ENCODE measurements at regions not wholly inside any gene's neighbourhood (a gene's known extent, or its start where the extent isn't known, plus 50 kb on each side); places are given as distances from the start of the nearest gene placed in this dataset.

DNA sequence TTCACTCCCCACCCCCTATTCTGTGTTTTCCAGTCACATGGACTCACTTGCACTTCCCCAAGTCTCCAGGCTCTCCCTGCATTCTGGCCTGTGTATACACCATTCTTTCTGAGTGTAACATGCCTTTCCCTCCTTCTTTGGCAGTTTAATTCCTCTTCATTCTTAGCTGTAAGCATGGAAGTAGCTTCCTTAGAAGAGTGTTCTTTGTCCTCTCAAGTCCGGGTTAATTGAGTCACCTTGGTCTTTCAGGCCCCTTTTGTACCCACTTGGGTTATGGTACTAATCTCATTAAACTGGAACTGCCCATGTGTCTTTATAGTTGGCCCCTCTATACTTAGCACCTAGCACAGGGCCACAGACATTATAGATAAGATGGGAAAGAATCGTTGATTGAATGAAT, 525.3 kb upstream of the ADGRL4 start:
- Mint-ChIP-seq H3K4me1 (ENCODE audit: low read depth) (no peaks in the 10 kb centered on the region), H3K4me3 (no peak overlapping the region), H3K27ac (no peak overlapping the region), H3K36me3 (ENCODE audit: low read depth) (no peaks in the 10 kb centered on the region), H3K27me3 (ENCODE audit: insufficient read depth) (no peaks in the 10 kb centered on the region), H3K9me3 (no peaks in the 10 kb centered on the region)
- no peak for DNase-seq
- TF ChIP-seq, protein P1, sequence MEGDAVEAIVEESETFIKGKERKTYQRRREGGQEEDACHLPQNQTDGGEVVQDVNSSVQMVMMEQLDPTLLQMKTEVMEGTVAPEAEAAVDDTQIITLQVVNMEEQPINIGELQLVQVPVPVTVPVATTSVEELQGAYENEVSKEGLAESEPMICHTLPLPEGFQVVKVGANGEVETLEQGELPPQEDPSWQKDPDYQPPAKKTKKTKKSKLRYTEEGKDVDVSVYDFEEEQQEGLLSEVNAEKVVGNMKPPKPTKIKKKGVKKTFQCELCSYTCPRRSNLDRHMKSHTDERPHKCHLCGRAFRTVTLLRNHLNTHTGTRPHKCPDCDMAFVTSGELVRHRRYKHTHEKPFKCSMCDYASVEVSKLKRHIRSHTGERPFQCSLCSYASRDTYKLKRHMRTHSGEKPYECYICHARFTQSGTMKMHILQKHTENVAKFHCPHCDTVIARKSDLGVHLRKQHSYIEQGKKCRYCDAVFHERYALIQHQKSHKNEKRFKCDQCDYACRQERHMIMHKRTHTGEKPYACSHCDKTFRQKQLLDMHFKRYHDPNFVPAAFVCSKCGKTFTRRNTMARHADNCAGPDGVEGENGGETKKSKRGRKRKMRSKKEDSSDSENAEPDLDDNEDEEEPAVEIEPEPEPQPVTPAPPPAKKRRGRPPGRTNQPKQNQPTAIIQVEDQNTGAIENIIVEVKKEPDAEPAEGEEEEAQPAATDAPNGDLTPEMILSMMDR (IDR thresholded peaks at IDR 0.05), result no peak

DNA sequence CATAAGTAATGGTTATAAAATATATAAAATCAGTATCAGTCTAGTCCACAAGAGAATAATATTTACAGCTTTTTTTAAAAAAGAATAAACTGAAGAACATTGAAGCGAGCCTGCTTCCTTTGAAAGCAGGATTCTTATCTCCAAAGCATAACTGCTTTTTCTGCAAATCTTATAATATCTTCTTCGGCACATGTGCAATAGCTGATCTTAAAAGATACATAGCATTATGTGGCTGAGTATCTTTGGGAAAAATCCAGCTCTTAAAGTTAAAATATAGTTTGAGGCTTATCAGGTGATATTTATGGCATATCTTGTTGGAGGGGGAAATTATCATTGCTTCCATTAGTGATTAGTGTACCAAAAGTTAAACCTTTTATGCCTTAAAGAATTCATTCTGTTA, 523.9 kb upstream of the ADGRL4 start:
- Mint-ChIP-seq H3K9me3 (no peaks in the 10 kb centered on the region), H3K27me3 (ENCODE audit: insufficient read depth) (no peaks in the 10 kb centered on the region), H3K36me3 (ENCODE audit: low read depth) (no peaks in the 10 kb centered on the region), H3K4me3 (no peak overlapping the region), H3K4me1 (ENCODE audit: low read depth) (no peaks in the 10 kb centered on the region), H3K27ac (no peak overlapping the region)
- TF ChIP-seq, protein P1 (IDR thresholded peaks at IDR 0.05), result no peak
- no peak for DNase-seq

DNA sequence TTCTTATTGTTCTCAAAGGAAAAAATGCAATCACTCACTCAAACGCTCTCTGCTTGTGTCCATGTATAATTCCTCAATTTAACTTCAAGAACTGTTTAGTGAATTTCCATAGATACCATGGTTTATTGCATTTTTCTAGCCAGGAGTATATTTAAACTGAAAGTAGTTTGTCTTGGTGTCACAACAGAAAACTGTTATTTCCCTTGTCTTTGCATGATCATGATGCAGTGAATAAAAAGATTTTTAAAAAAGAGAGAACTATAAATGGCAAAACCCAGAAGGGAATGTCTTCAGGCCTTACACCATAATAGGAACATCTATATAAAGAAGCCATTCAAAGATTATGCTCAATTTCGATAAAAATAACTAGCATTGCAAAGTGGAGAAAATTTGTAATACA, 523.5 kb upstream of the ADGRL4 start:
- Mint-ChIP-seq H3K9me3 (no peaks in the 10 kb centered on the region), H3K4me1 (ENCODE audit: low read depth) (no peaks in the 10 kb centered on the region), H3K36me3 (ENCODE audit: low read depth) (no peaks in the 10 kb centered on the region), H3K27ac (no peak overlapping the region), H3K27me3 (ENCODE audit: insufficient read depth) (no peaks in the 10 kb centered on the region), H3K4me3 (no peak overlapping the region)
- no peak for DNase-seq
- TF ChIP-seq, protein P1 (IDR thresholded peaks at IDR 0.05), result no peak

DNA sequence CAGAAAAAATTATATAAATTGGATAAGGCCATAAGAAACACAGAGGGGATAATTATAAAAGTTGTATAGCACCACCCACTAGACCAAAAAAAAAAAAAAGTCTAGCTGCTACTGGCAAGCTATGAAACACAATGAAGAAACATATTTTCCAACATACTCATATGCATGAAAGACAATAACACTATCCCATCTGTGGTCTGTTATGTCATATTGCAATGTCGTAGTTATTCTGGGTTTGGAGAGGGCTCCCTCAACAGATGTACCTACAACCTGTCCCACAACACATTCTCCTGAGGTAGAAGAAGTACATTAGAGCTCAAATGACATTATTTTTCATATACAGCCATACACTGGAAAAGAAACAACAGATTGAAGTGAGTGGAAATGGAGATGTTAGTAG, 517.6 kb upstream of the ADGRL4 start:
- no peak overlapping the region for H3K4me3 Mint-ChIP-seq
- no peaks in the 10 kb centered on the region for H3K4me1 Mint-ChIP-seq (ENCODE audit: low read depth)
- H3K9me3 Mint-ChIP-seq, result no peaks in the 10 kb centered on the region
- no peak overlapping the region for H3K27ac Mint-ChIP-seq
- no peaks in the 10 kb centered on the region; the same call in 1 of the 2 replicates for H3K27me3 Mint-ChIP-seq (ENCODE audit: insufficient read depth)
- TF ChIP-seq, protein P1 (IDR thresholded peaks at IDR 0.05), result no peak
- no peaks in the 10 kb centered on the region for H3K36me3 Mint-ChIP-seq (ENCODE audit: low read depth)
- no peak for DNase-seq

DNA sequence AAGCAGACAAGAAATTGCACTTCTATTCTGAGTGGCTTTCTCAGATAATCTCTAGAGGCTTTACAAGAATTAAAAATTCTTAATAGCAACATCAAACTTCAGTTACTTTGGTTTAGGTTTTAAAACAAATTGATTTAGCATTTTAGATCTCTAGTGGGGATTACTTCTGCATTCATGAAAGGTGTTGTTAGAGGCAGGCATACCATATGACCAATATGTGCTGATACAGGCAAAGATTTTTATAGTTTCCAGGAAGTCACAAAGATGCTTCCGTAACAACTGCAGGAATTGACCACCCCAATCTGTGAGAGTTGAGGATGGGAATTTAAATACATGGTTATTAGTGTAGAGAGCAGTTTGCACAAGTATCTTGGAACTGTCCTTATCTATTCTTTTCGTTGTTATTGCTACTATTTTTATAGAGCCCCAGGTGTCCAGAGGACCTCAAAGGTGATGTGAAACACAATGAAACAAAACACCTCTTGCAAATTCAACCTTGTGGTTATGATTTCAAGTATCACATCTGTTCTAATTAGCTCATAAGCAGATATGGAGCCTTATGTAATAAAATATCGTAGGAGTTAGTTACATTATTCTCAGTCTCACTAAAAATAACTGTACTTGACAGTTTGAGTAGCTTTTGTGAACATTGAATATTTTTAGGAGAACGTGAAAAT, 512.7 kb upstream of the ADGRL4 start:
- TF ChIP-seq, protein P1 (IDR thresholded peaks at IDR 0.05), result no peak
- H3K27ac Mint-ChIP-seq, result no peak overlapping the region

More for the DNA sequence above, 512.7 kb upstream of the ADGRL4 start:
- no peaks in the 10 kb centered on the region for H3K36me3 Mint-ChIP-seq (ENCODE audit: low read depth)
- H3K9me3 Mint-ChIP-seq, result no peaks in the 10 kb centered on the region
- no peak overlapping the region for H3K4me3 Mint-ChIP-seq
- H3K4me1 Mint-ChIP-seq (ENCODE audit: low read depth), result no peaks in the 10 kb centered on the region
- no peaks in the 10 kb centered on the region; the same call in 1 of the 2 replicates for H3K27me3 Mint-ChIP-seq (ENCODE audit: insufficient read depth)
- DNase-seq, result no peak

All from HFFc6 (cell line).